Spleen (tissue), 11 donors: ENCODE measurements at regions not wholly inside any gene's neighbourhood (a gene's known extent, or its start where the extent isn't known, plus 50 kb on each side); places are given as distances from the start of the nearest gene placed in this dataset.

ENCODE experiments used
- DNase-seq: peaks from one replicate; pipeline ENCODE4 v3.0.0-alpha.2; 2020
- H3K27ac ChIP-seq, 8 donors: fragments of 200-600 bp; sonication (generic) in 7 of 8; 1 replicate in 4 of 8; 2 replicates in 4 of 8; pipeline versions ENCODE4 v1.5.0 to v1.8.0; 2016 to 2021; ENCODE audit warnings: inconsistent platforms in 4 of 8, mild to moderate bottlenecking in 4 of 8, moderate library complexity in 1 of 8
- H3K27me3 ChIP-seq, 7 donors: fragments of 200-600 bp; sonication (generic) in 6 of 7; replicated peaks in 1 of 7; 1 replicate in 4 of 7; 2 replicates in 3 of 7; pipeline versions ENCODE4 v1.5.0 to v1.8.0; 2016 to 2021; ENCODE audit warnings: inconsistent platforms in 3 of 7, mild to moderate bottlenecking in 1 of 7
- H3K36me3 ChIP-seq, 6 donors: fragments of 200-600 bp; sonication (generic) in 5 of 6; 1 replicate in 4 of 6; 2 replicates in 2 of 6; pipeline versions ENCODE4 v1.5.0 to v1.8.0; 2016 to 2021; ENCODE audit warnings: inconsistent platforms in 2 of 6
- H3K4me1 ChIP-seq, 6 donors: fragments of 200-600 bp; sonication (generic) in 5 of 6; 1 replicate in 3 of 6; 2 replicates in 3 of 6; pipeline versions ENCODE4 v1.5.0 to v1.8.0; 2016 to 2021; ENCODE audit warnings: inconsistent platforms in 3 of 6
- H3K4me3 ChIP-seq, 8 donors: fragments of 200-600 bp; sonication (generic) in 7 of 8; 1 replicate in 4 of 8; 2 replicates in 4 of 8; pipeline versions ENCODE4 v1.5.0 to v1.8.0; 2016 to 2021; ENCODE audit warnings: inconsistent platforms in 4 of 8, mild to moderate bottlenecking in 4 of 8, moderate library complexity in 2 of 8
- H3K9me3 ChIP-seq, 8 donors: fragments of 200-600 bp; sonication (generic) in 7 of 8; 1 replicate in 4 of 8; 2 replicates in 4 of 8; pipeline versions ENCODE4 v1.5.0 to v1.8.0; 2016 to 2021; ENCODE audit warnings: inconsistent platforms in 4 of 8
- CTCF ChIP-seq, 11 experiments: fragments of 200-600 bp in 7 of 11; fragments of 450-650 bp in 4 of 11; sonication (generic) in 4 of 11; IDR thresholded peaks in 8 of 11; conservative IDR thresholded peaks in 3 of 11; 1 replicate in 7 of 11; 2 replicates in 4 of 11; pipeline versions ENCODE4 v1.4.0 to v1.8.0; 2016 to 2021; ENCODE audit warnings: antibody characterized with exemption in 11 of 11, inconsistent platforms in 4 of 11, mild to moderate bottlenecking in 1 of 11
- POLR2A ChIP-seq, 3 donors: fragments of 450-650 bp; IDR thresholded peaks; one replicate each; pipeline ENCODE4 v1.5.1; 2017; ENCODE audit warnings: antibody characterized with exemption in 3 of 3, mild to moderate bottlenecking in 1 of 3
- POLR2AphosphoS5 ChIP-seq, 3 donors: sonication (generic); formaldehyde crosslinking; IDR thresholded peaks; one replicate each; pipeline ENCODE4 v1.5.1; 2017; ENCODE audit warnings: antibody characterized with exemption in 3 of 3
- WGBS, 5 donors: extraction: QIAGEN DNeasy Blood & Tissue Kit in 3 of 5; methylation state at CpG; one replicate each; pipeline versions ENCODE4 v1.1.5 to v1.1.7; 2013 to 2018; 5-methylcytosine and 5-hydroxymethylcytosine counted together
- intact Hi-C: fragments of 100-400 bp; cut with DNase I; formaldehyde crosslinking; loops from one replicate; pipeline ENCODE4 v1.15.0; 2023; ENCODE audit warnings: low total_unique reads
- donor health status: healthy with polysubstance abuse.
- donor health status: DM: no; HTN: no; CAD: no; lungs with moderate emphysema.
- donor health status: DM: no; HTN: no; CAD: no.
- donor health status: Bipolar disorder and iron deficiency.
- donor health status: healthy.
- donor health status: DM: no; HTN: no; CAD: no.
- donor health status: DM: yes; HTN: yes; CAD: no.

- TF ChIP-seq POLR2AphosphoS5 (IDR thresholded peaks at IDR 0.05), result no peak
- Histone ChIP-seq H3K27me3 (no peaks in the 10 kb centered on the region), H3K36me3 (no peaks in the 10 kb centered on the region), H3K27ac (no peak overlapping the region), H3K4me3 (no peak overlapping the region), H3K9me3 (peaks cover 0 to 15% (median 0%) of the 10 kb centered on the region in 8 donors), H3K4me1 (no peaks in the 10 kb centered on the region)
- 49 to 70% (median 62%) methylated on average over 1 of the region's 1 CpG for WGBS, 5 donors
- DNase-seq, result no peak
- intact Hi-C loops, result no loop called here
Measured at GRCh38 chr10:9656996-9657395, 1360.7 kb upstream of the CELF2 start.

GRCh38 chr10:9657530-9657929, 1360.1 kb upstream of the CELF2 start:
- Histone ChIP-seq H3K4me3 (no peak overlapping the region), H3K27ac (no peak overlapping the region), H3K36me3 (no peaks in the 10 kb centered on the region), H3K9me3 (peaks cover 0 to 20% (median 0%) of the 10 kb centered on the region in 8 donors), H3K27me3 (no peaks in the 10 kb centered on the region), H3K4me1 (no peaks in the 10 kb centered on the region)
- no peak for TF ChIP-seq POLR2A (IDR thresholded peaks at IDR 0.05)
- TF ChIP-seq POLR2AphosphoS5 (IDR thresholded peaks at IDR 0.05), result no peak
- 50 to 79% (median 71%) methylated on average over 2 of the region's 2 CpGs for WGBS, 5 donors
- intact Hi-C loops, result no loop called here
- no peak for DNase-seq

- H3K36me3 ChIP-seq, result no peaks in the 10 kb centered on the region
- H3K27me3 ChIP-seq, result no peaks in the 10 kb centered on the region
- no peak for TF ChIP-seq POLR2A (IDR thresholded peaks at IDR 0.05)
- no peak for TF ChIP-seq POLR2AphosphoS5 (IDR thresholded peaks at IDR 0.05)
- TF ChIP-seq CTCF (IDR thresholded peaks at IDR 0.05 in 8 of 11, conservative IDR thresholded peaks at IDR 0.05 in 3 of 11), result no peak
- WGBS, 5 donors, result 83 to 91% (median 90%) methylated on average over 3 of the region's 3 CpGs
- H3K4me3 ChIP-seq, result no peak overlapping the region
- H3K4me1 ChIP-seq, result no peaks in the 10 kb centered on the region
- intact Hi-C loops, result no loop called here
- no peak for DNase-seq
- peaks cover 0 to 7% (median 1%) of the 10 kb centered on the region in 8 donors for H3K9me3 ChIP-seq
- no peak overlapping the region for H3K27ac ChIP-seq
Measured at GRCh38 chr10:9668411-9668810, 1349.3 kb upstream of the CELF2 start.

GRCh38 chr10:9670911-9671310, 1346.8 kb upstream of the CELF2 start:
- H3K9me3 ChIP-seq, result no peaks in the 10 kb centered on the region
- H3K27ac ChIP-seq, result no peak overlapping the region
- H3K27me3 ChIP-seq, result no peaks in the 10 kb centered on the region
- no peaks in the 10 kb centered on the region for H3K36me3 ChIP-seq
- no peaks in the 10 kb centered on the region for H3K4me1 ChIP-seq
- 76 to 87% (median 80%) methylated on average over 3 of the region's 3 CpGs for WGBS, 5 donors
- no peak for DNase-seq
- TF ChIP-seq CTCF (IDR thresholded peaks at IDR 0.05 in 8 of 11, conservative IDR thresholded peaks at IDR 0.05 in 3 of 11) (no peak), POLR2A (IDR thresholded peaks at IDR 0.05) (no peak), POLR2AphosphoS5 (IDR thresholded peaks at IDR 0.05) (no peak)
- H3K4me3 ChIP-seq, result no peak overlapping the region
- intact Hi-C loops, result no loop called here

GRCh38 chr10:9681655-9682054, 1336.0 kb upstream of the CELF2 start:
- H3K27me3 ChIP-seq, result no peaks in the 10 kb centered on the region
- H3K4me3 ChIP-seq, result no peak overlapping the region
- no peak overlapping the region for H3K27ac ChIP-seq
- no peak for TF ChIP-seq POLR2A (IDR thresholded peaks at IDR 0.05)
- no peak for TF ChIP-seq POLR2AphosphoS5 (IDR thresholded peaks at IDR 0.05)
- TF ChIP-seq CTCF (IDR thresholded peaks at IDR 0.05 in 8 of 11, conservative IDR thresholded peaks at IDR 0.05 in 3 of 11), result no peak
- no peak for DNase-seq
- no peaks in the 10 kb centered on the region for H3K36me3 ChIP-seq
- no peaks in the 10 kb centered on the region for H3K4me1 ChIP-seq
- 79 to 87% (median 85%) methylated on average over 1 to 2 of the region's 2 CpGs for WGBS, 5 donors
- intact Hi-C loops, result no loop called here
- H3K9me3 ChIP-seq, result peaks cover 0 to 19% (median 11%) of the 10 kb centered on the region in 8 donors
